Naive thymus-derived CD4-positive, alpha-beta T cell (primary cell): ENCODE measurements at regions not wholly inside any gene's neighbourhood (a gene's known extent, or its start where the extent isn't known, plus 50 kb on each side); places are given as distances from the start of the nearest gene placed in this dataset.
"Not testable (repeated sequence)": the region's sequence is repeated elsewhere in the genome, so short reads cannot be mapped to it uniquely, and the experiment has no call there.

ENCODE experiments used
- ATAC-seq: fragments of 150-1000 bp; cut with Tn5 transposase; 2 replicates; pipeline ENCODE4 v1.10.0; 2021; ENCODE audit warnings: mild to moderate bottlenecking, moderate library complexity
- CTCF ChIA-PET: fragments of 350-600 bp; sonication (Branson Sonifier 250); formaldehyde crosslinking; loops from one replicate; lab custom pipeline; 2021; ENCODE audit warnings: antibody characterized with exemption; lab: Charles Lee
- POLR2A ChIA-PET: fragments of 350-600 bp; sonication (Branson Sonifier 250); formaldehyde crosslinking; loops from one replicate; lab custom pipeline; 2021; ENCODE audit warnings: antibody characterized with exemption, inconsistent platforms; lab: Charles Lee
- DNase-seq, 9 donors: peaks; one replicate each; pipeline versions ENCODE4 v3.0.0 to v3.0.0-alpha.2; 2020 to 2022; ENCODE audit warnings: mixed read lengths in 1 of 9
- H3K27ac ChIP-seq: one replicate; pipeline ENCODE4 v1.7.0; 2013; ENCODE audit warnings: mild to moderate bottlenecking, low read depth, low read length, moderate library complexity
- H3K27me3 ChIP-seq, 2 donors: one replicate each; pipeline ENCODE4 v1.7.0; 2013; ENCODE audit warnings: low read length in 2 of 2, mild to moderate bottlenecking in 2 of 2, moderate library complexity in 2 of 2; ENCODE audit not compliant: control insufficient read depth in 2 of 2, insufficient read depth in 2 of 2
- H3K36me3 ChIP-seq, 3 experiments: 1 replicate in 2 of 3; 2 replicates in 1 of 3; pipeline ENCODE4 v1.7.0; 2013; ENCODE audit warnings: low read length in 3 of 3, mild to moderate bottlenecking in 3 of 3, moderate library complexity in 1 of 3; ENCODE audit not compliant: insufficient read depth in 3 of 3, control insufficient read depth in 2 of 3
- H3K4me1 ChIP-seq, 2 donors: one replicate each; pipeline ENCODE4 v1.7.0; 2013; ENCODE audit warnings: low read length in 2 of 2, mild to moderate bottlenecking in 2 of 2, moderate library complexity in 1 of 2; ENCODE audit not compliant: control insufficient read depth in 2 of 2, insufficient read depth in 2 of 2
- H3K4me3 ChIP-seq: 2 replicates; pipeline ENCODE4 v1.7.0; 2013; ENCODE audit warnings: mild to moderate bottlenecking, low read length
- H3K9me3 ChIP-seq, 3 experiments: 1 replicate in 2 of 3; 2 replicates in 1 of 3; pipeline ENCODE4 v1.7.0; 2013; ENCODE audit warnings: low read length in 3 of 3; ENCODE audit not compliant: control insufficient read depth in 2 of 3
- H3K27ac Mint-ChIP-seq, 9 donors: one replicate each; pipeline ENCODE4 v1.8.0; 2020 to 2022; ENCODE audit warnings: mixed read lengths in 9 of 9, mild to moderate bottlenecking in 8 of 9, moderate library complexity in 5 of 9, inconsistent platforms in 2 of 9
- H3K27me3 Mint-ChIP-seq, 5 donors: one replicate each; pipeline ENCODE4 v1.8.0; 2021 to 2022; ENCODE audit warnings: mixed read lengths in 5 of 5, mild to moderate bottlenecking in 1 of 5
- H3K36me3 Mint-ChIP-seq, 5 donors: one replicate each; pipeline ENCODE4 v1.8.0; 2020 to 2022; ENCODE audit warnings: mixed read lengths in 5 of 5, mild to moderate bottlenecking in 3 of 5, inconsistent platforms in 1 of 5
- H3K4me1 Mint-ChIP-seq, 7 donors: one replicate each; pipeline ENCODE4 v1.8.0; 2020 to 2022; ENCODE audit warnings: mixed read lengths in 7 of 7, mild to moderate bottlenecking in 3 of 7, inconsistent platforms in 1 of 7
- H3K4me3 Mint-ChIP-seq, 10 donors: one replicate each; pipeline ENCODE4 v1.8.0; 2020 to 2022; ENCODE audit warnings: mild to moderate bottlenecking in 10 of 10, mixed read lengths in 10 of 10, moderate library complexity in 6 of 10, inconsistent platforms in 2 of 10
- H3K9me3 Mint-ChIP-seq, 11 donors: one replicate each; pipeline ENCODE4 v1.8.0; 2020 to 2022; ENCODE audit warnings: mixed read lengths in 11 of 11, mild to moderate bottlenecking in 4 of 11, inconsistent platforms in 1 of 11, moderate library complexity in 1 of 11
- intact Hi-C, 2 donors: fragments of 100-400 bp; cut with micrococcal nuclease; formaldehyde crosslinking; loops; one replicate each; pipeline ENCODE4 v1.15.1; 2023

DNA sequence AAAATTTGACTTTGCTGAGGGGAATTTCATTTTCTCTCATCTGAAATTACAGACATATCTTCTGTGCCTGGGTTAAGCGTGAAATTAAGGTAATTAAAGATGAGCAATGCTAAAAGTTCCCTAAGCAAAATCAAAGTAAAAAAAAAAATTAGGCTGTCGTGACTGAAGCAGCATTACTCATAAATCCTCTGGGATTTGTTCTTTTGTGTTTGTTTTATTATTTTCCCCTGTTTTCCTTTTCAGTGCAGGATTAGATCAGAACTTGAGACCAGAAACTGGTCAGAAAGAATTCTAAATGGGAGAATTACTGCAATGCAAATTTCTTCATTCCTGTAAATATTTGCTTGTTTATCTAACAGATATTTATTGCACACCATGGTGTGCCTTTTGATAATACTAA is 141.4 kb upstream of the BET1 start:
- H3K27ac ChIP-seq: no peak overlapping the region
- intact Hi-C loops: no loop called here
- H3K27me3 Mint-ChIP-seq: peaks cover 6 to 27% (median 11%) of the 10 kb centered on the region in 5 donors
- ATAC-seq (no peak), DNase-seq (no peak)
- H3K27me3 ChIP-seq: no peaks in the 10 kb centered on the region
- ChIA-PET POLR2A (no interaction called here), CTCF (no interaction called here)
- no peaks in the 10 kb centered on the region for H3K4me1 Mint-ChIP-seq
- H3K36me3 Mint-ChIP-seq: no peaks in the 10 kb centered on the region
- no peak overlapping the region for H3K27ac Mint-ChIP-seq
- no peak overlapping the region for H3K4me3 Mint-ChIP-seq
- H3K4me3 ChIP-seq: no peak overlapping the region
- H3K36me3 ChIP-seq: no peaks in the 10 kb centered on the region
- peaks cover 0 to 8% (median 0%) of the 10 kb centered on the region in 11 donors for H3K9me3 Mint-ChIP-seq
- no peaks in the 10 kb centered on the region for H3K4me1 ChIP-seq
- H3K9me3 ChIP-seq: no peaks in the 10 kb centered on the region

DNA sequence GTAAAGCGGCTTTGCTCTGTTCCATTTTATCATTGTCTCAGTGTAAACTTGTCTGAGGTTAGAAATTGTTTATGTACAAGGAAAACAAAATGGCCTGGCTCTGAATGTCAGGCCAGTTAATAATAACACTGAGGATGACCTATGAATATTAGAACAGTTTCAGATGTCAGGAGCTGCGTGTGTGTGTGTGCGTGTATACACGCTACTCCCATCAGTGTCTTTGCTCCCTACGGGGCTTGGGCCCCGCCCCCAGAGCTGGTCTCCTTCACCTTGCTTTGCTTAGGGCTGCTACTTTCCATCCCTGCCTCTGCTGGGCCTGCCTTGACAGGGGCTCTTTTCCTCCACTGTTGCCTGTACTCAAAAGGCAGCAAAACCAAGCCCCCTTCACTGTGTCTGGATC is 142.3 kb upstream of the BET1 start:
- POLR2A ChIA-PET: no interaction called here
- H3K4me3 ChIP-seq: no peak overlapping the region
- H3K4me3 Mint-ChIP-seq: no peak overlapping the region
- H3K27ac Mint-ChIP-seq: no peak overlapping the region
- ATAC-seq (no peak), DNase-seq (no peak)
- no peaks in the 10 kb centered on the region for H3K4me1 Mint-ChIP-seq
- peaks cover 6 to 27% (median 11%) of the 10 kb centered on the region in 5 donors for H3K27me3 Mint-ChIP-seq
- intact Hi-C loops: no loop called here
- no peaks in the 10 kb centered on the region for H3K9me3 ChIP-seq
- no peaks in the 10 kb centered on the region for H3K4me1 ChIP-seq
- H3K27me3 ChIP-seq: no peaks in the 10 kb centered on the region
- peaks cover 0 to 8% (median 0%) of the 10 kb centered on the region in 11 donors for H3K9me3 Mint-ChIP-seq
- CTCF ChIA-PET: no interaction called here
- H3K36me3 ChIP-seq: no peaks in the 10 kb centered on the region
- no peaks in the 10 kb centered on the region for H3K36me3 Mint-ChIP-seq
- H3K27ac ChIP-seq: no peak overlapping the region

GRCh38 chr7:94149789-94150545 is 145.8 kb upstream of the BET1 start:
- H3K4me3 Mint-ChIP-seq: no peak overlapping the region
- H3K4me3 ChIP-seq: no peak overlapping the region
- no peaks in the 10 kb centered on the region for H3K36me3 Mint-ChIP-seq
- no peak overlapping the region for H3K27ac ChIP-seq
- no peak for ATAC-seq
- H3K4me1 Mint-ChIP-seq: no peaks in the 10 kb centered on the region
- CTCF ChIA-PET: no interaction called here
- H3K9me3 ChIP-seq: no peaks in the 10 kb centered on the region
- H3K36me3 ChIP-seq: no peaks in the 10 kb centered on the region
- no peaks in the 10 kb centered on the region for H3K27me3 ChIP-seq
- H3K27me3 Mint-ChIP-seq: peaks cover 6 to 25% (median 9%) of the 10 kb centered on the region in 5 donors
- POLR2A ChIA-PET: no interaction called here
- peaks cover 0 to 8% (median 0%) of the 10 kb centered on the region in 11 donors for H3K9me3 Mint-ChIP-seq
- intact Hi-C loops: no loop called here
- no peak overlapping the region for H3K27ac Mint-ChIP-seq
- H3K4me1 ChIP-seq: no peaks in the 10 kb centered on the region
- no peak for DNase-seq

DNA sequence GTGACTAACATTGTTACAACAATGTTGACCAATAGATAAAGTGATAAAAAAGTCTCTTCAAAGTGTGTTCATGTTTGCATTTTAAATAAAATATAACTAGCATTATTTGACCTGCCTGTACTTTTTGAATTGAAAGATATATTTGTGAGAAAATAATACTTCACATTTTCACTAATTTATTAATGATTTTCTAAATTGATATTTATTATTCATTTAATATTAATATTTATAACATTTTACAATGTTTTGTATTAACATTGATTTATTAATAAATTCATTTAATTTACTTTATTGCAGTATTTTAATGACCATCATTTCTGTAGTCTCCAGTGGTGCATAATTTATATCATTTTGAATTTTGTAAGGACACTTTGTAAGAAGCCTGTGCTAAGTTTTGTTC is 150.0 kb upstream of the BET1 start:
- Mint-ChIP-seq H3K27me3 (peaks cover 0 to 19% (median 9%) of the 10 kb centered on the region in 5 donors), H3K27ac (no peak overlapping the region), H3K36me3 (no peaks in the 10 kb centered on the region), H3K4me3 (no peak overlapping the region), H3K4me1 (peaks cover 0 to 5% (median 0%) of the 10 kb centered on the region in 7 donors), H3K9me3 (peaks cover 0 to 4% (median 0%) of the 10 kb centered on the region in 11 donors)
- DNase-seq: no peak
- Histone ChIP-seq H3K4me1 (no peaks in the 10 kb centered on the region), H3K36me3 (no peaks in the 10 kb centered on the region), H3K4me3 (no peak overlapping the region), H3K27ac (no peak overlapping the region), H3K27me3 (no peaks in the 10 kb centered on the region), H3K9me3 (no peaks in the 10 kb centered on the region)
- ChIA-PET CTCF (no interaction called here), POLR2A (no interaction called here)
- intact Hi-C loops: no loop called here
- no peak for ATAC-seq

- intact Hi-C loops: no loop called here
Measured at GRCh38 chr7:94154858-94155257, 150.7 kb upstream of the BET1 start.

GRCh38 chr7:94157659-94158306 is 153.6 kb upstream of the BET1 start:
- peaks cover 4 to 14% (median 6%) of the 10 kb centered on the region in 7 donors for H3K4me1 Mint-ChIP-seq
- H3K4me1 ChIP-seq, POLR2A ChIA-PET, H3K27ac ChIP-seq, H3K27ac Mint-ChIP-seq, CTCF ChIA-PET, DNase-seq, H3K27me3 ChIP-seq, ATAC-seq, H3K36me3 Mint-ChIP-seq, intact Hi-C loops, H3K4me3 Mint-ChIP-seq, H3K9me3 Mint-ChIP-seq, H3K4me3 ChIP-seq, H3K9me3 ChIP-seq, H3K27me3 Mint-ChIP-seq, H3K36me3 ChIP-seq: not testable (repeated sequence)

More at GRCh38 chr7:94154858-94155257, 150.7 kb upstream of the BET1 start:
- Histone ChIP-seq H3K9me3 (no peaks in the 10 kb centered on the region), H3K4me3 (no peak overlapping the region), H3K27ac (no peak overlapping the region), H3K27me3 (no peaks in the 10 kb centered on the region), H3K4me1 (no peaks in the 10 kb centered on the region), H3K36me3 (no peaks in the 10 kb centered on the region)
- no peak overlapping the region for H3K4me3 Mint-ChIP-seq
- H3K27ac Mint-ChIP-seq: no peak overlapping the region
- ATAC-seq (no peak), DNase-seq (no peak)
- H3K27me3 Mint-ChIP-seq: peaks cover 0 to 13% (median 5%) of the 10 kb centered on the region in 5 donors
- H3K9me3 Mint-ChIP-seq: peaks cover 0 to 4% (median 0%) of the 10 kb centered on the region in 11 donors
- H3K4me1 Mint-ChIP-seq: peaks cover 0 to 5% (median 0%) of the 10 kb centered on the region in 7 donors
- CTCF ChIA-PET: no interaction called here
- POLR2A ChIA-PET: no interaction called here
- H3K36me3 Mint-ChIP-seq: no peaks in the 10 kb centered on the region
